Hepatocyte (in vitro differentiated cells): ENCODE measurements at regions not wholly inside any gene's neighbourhood (a gene's known extent, or its start where the extent isn't known, plus 50 kb on each side); places are given as distances from the start of the nearest gene placed in this dataset.

ENCODE experiments used
- DNase-seq: peaks from one replicate; pipeline ENCODE4 v3.0.0-alpha.2; 2016; ENCODE audit warnings: low spot score
- H2AFZ ChIP-seq: fragments of 200-600 bp; sonication (generic); 2 replicates; pipeline ENCODE4 v1.6.0; 2016; ENCODE audit warnings: antibody characterized with exemption, mild to moderate bottlenecking
- H3K27ac ChIP-seq: fragments of 200-600 bp; sonication (generic); 2 replicates; pipeline ENCODE4 v1.5.1; 2016; ENCODE audit warnings: mild to moderate bottlenecking
- H3K27me3 ChIP-seq: fragments of 200-600 bp; sonication (generic); 2 replicates; pipeline ENCODE4 v1.6.1; 2016
- H3K36me3 ChIP-seq: fragments of 200-600 bp; sonication (generic); replicated peaks from 2 replicates; pipeline ENCODE4 v1.5.1; 2016; ENCODE audit warnings: low read depth; ENCODE audit not compliant: insufficient read depth
- H3K4me1 ChIP-seq: fragments of 200-600 bp; sonication (generic); 2 replicates; pipeline ENCODE4 v1.5.1; 2016; ENCODE audit warnings: mild to moderate bottlenecking, moderate library complexity; ENCODE audit not compliant: insufficient read depth
- H3K4me2 ChIP-seq: fragments of 200-600 bp; sonication (generic); 2 replicates; pipeline ENCODE4 v1.6.0; 2016
- H3K4me3 ChIP-seq: fragments of 200-600 bp; sonication (generic); 2 replicates; pipeline ENCODE4 v1.5.1; 2016; ENCODE audit warnings: mild to moderate bottlenecking
- H3K79me2 ChIP-seq: fragments of 200-600 bp; sonication (generic); 2 replicates; pipeline ENCODE4 v1.6.0; 2017; ENCODE audit warnings: mild to moderate bottlenecking
- H3K9me2 ChIP-seq: fragments of 200-600 bp; sonication (generic); replicated peaks from 2 replicates; pipeline ENCODE4 v1.6.0; 2017; ENCODE audit warnings: mild to moderate bottlenecking; ENCODE audit not compliant: insufficient read depth
- H3K9me3 ChIP-seq: fragments of 200-600 bp; sonication (generic); 2 replicates; pipeline ENCODE4 v1.5.1; 2016; ENCODE audit warnings: low read depth, mild to moderate bottlenecking
- H4K20me1 ChIP-seq: fragments of 200-600 bp; sonication (generic); 2 replicates; pipeline ENCODE4 v1.6.0; 2016; ENCODE audit warnings: mild to moderate bottlenecking; ENCODE audit not compliant: insufficient read depth, poor library complexity, severe bottlenecking
- CTCF ChIP-seq: fragments of 200-600 bp; sonication (generic); IDR thresholded peaks from 2 replicates; pipeline ENCODE4 v1.5.1; 2016; ENCODE audit warnings: antibody characterized with exemption, mild to moderate bottlenecking; ENCODE audit not compliant: poor library complexity
- EZH2 ChIP-seq: fragments of 200-600 bp; sonication (generic); IDR thresholded peaks from 2 replicates; pipeline ENCODE4 v1.6.1; 2016; ENCODE audit warnings: antibody characterized with exemption, mild to moderate bottlenecking, borderline replicate concordance
- EZH2phosphoT487 ChIP-seq: fragments of 200-600 bp; sonication (generic); IDR thresholded peaks from one replicate; pipeline ENCODE4 v1.6.1; 2018; ENCODE audit warnings: antibody characterized with exemption, mild to moderate bottlenecking, low read depth, moderate library complexity; ENCODE audit not compliant: unreplicated experiment, severe bottlenecking
- WGBS: methylation state at CpG from one replicate; pipeline ENCODE4 v1.1.6; 2016; ENCODE audit warnings: low lambda C conversion rate; ENCODE audit errors: missing lambda C conversion rate; 5-methylcytosine and 5-hydroxymethylcytosine counted together

- H3K4me2 ChIP-seq, result no peak overlapping the region
- peaks cover 23% of the 10 kb centered on the region for H3K4me1 ChIP-seq
- H3K36me3 ChIP-seq, result no peaks in the 10 kb centered on the region
- TF ChIP-seq EZH2 (no peak), EZH2phosphoT487 (no peak), CTCF (no peak)
- H2AFZ ChIP-seq, result no peak overlapping the region
- no peak for DNase-seq
- no peaks in the 10 kb centered on the region for H4K20me1 ChIP-seq
- H3K4me3 ChIP-seq, result no peak overlapping the region
- 98% methylated on average over 14 of the region's 14 CpGs for WGBS
- no peaks in the 10 kb centered on the region for H3K9me2 ChIP-seq
- H3K27me3 ChIP-seq, result no peaks in the 10 kb centered on the region
- H3K79me2 ChIP-seq, result peaks cover 67% of the 10 kb centered on the region
- no peaks in the 10 kb centered on the region for H3K9me3 ChIP-seq
- H3K27ac ChIP-seq, result no peak overlapping the region
Measured at GRCh38 chr9:710951-711745, 130.3 kb upstream of the DMRT1 start.

GRCh38 chr9:711761-712553 lies 129.5 kb upstream of the DMRT1 start:
- no peak overlapping the region for H2AFZ ChIP-seq
- no peaks in the 10 kb centered on the region for H3K9me2 ChIP-seq
- no peaks in the 10 kb centered on the region for H4K20me1 ChIP-seq
- no peaks in the 10 kb centered on the region for H3K9me3 ChIP-seq
- no peak overlapping the region for H3K27ac ChIP-seq
- H3K79me2 ChIP-seq, result peaks cover 73% of the 10 kb centered on the region
- 97% methylated on average over 22 of the region's 22 CpGs for WGBS
- H3K27me3 ChIP-seq, result no peaks in the 10 kb centered on the region
- DNase-seq, result no peak
- H3K4me3 ChIP-seq, result no peak overlapping the region
- peaks cover 25% of the 10 kb centered on the region for H3K4me1 ChIP-seq
- H3K4me2 ChIP-seq, result no peak overlapping the region
- TF ChIP-seq EZH2, result no peak
- TF ChIP-seq EZH2phosphoT487, result no peak
- TF ChIP-seq CTCF, result no peak
- H3K36me3 ChIP-seq, result no peaks in the 10 kb centered on the region

- peaks cover 79% of the 10 kb centered on the region for H3K79me2 ChIP-seq
- no peak overlapping the region for H2AFZ ChIP-seq
- no peak for TF ChIP-seq CTCF
- TF ChIP-seq EZH2phosphoT487, result no peak
- no peak for TF ChIP-seq EZH2
Measured at GRCh38 chr9:712643-713042, 128.9 kb upstream of the DMRT1 start.

More at GRCh38 chr9:712643-713042, 128.9 kb upstream of the DMRT1 start:
- Histone ChIP-seq H3K9me3 (no peaks in the 10 kb centered on the region), H4K20me1 (no peaks in the 10 kb centered on the region), H3K36me3 (no peaks in the 10 kb centered on the region), H3K27me3 (no peaks in the 10 kb centered on the region), H3K9me2 (no peaks in the 10 kb centered on the region), H3K4me1 (peaks cover 25% of the 10 kb centered on the region), H3K27ac (no peak overlapping the region), H3K4me3 (no peak overlapping the region), H3K4me2 (no peak overlapping the region)
- DNase-seq, result no peak
- 97% methylated on average over 16 of the region's 16 CpGs for WGBS
